SK-N-SH (cell line): ENCODE measurements at regions not wholly inside any gene's neighbourhood (a gene's known extent, or its start where the extent isn't known, plus 50 kb on each side); places are given as distances from the start of the nearest gene placed in this dataset.

Source experiments
- CTCF ChIA-PET: fragments of 300-600, 350-600 bp; formaldehyde crosslinking; extraction: SDS; loops from one replicate; lab custom pipeline; 2021; lab: Yijun Ruan, JAX
- POLR2A ChIA-PET: fragments of 350-600 bp; sonication (Branson Sonifier 250); formaldehyde crosslinking; extraction: SDS; loops from one replicate; lab custom pipeline; 2020; ENCODE audit warnings: antibody characterized with exemption, inconsistent platforms; lab: Yijun Ruan, JAX
- DNase-seq: peaks from one replicate; pipeline ENCODE4 v3.0.0; 2012
- H2AFZ ChIP-seq: fragments of 200-600 bp; sonication (generic); 2 replicates; pipeline ENCODE4 v1.8.1; 2016; ENCODE audit warnings: antibody characterized with exemption, mild to moderate bottlenecking, low read depth
- H3F3A ChIP-seq: fragments of 200-600 bp; sonication (generic); replicated peaks from 2 replicates; pipeline ENCODE3; 2016; ENCODE audit warnings: antibody characterized with exemption, mild to moderate bottlenecking; ENCODE audit not compliant: insufficient read depth
- H3K27ac ChIP-seq, 2 experiments: fragments of 200-500 bp in 1 of 2; fragments of 200-600 bp in 1 of 2; sonication (Bioruptor generic) in 1 of 2; sonication (generic), shearing (Covaris generic) in 1 of 2; 2 replicates each; pipeline versions ENCODE4 v1.5.1 to v1.6.1; 2014 to 2016; ENCODE audit warnings: low read depth in 2 of 2, inconsistent platforms in 1 of 2, low read length in 1 of 2, mild to moderate bottlenecking in 1 of 2, mixed read lengths in 1 of 2
- H3K27me3 ChIP-seq: fragments of 200-600 bp; sonication (generic), shearing (Covaris generic); 2 replicates; pipeline ENCODE4 v1.6.1; 2016; ENCODE audit warnings: mixed run types; ENCODE audit not compliant: insufficient read depth
- H3K36me3 ChIP-seq, 2 experiments: fragments of 200-500 bp in 1 of 2; fragments of 200-600 bp in 1 of 2; sonication (Bioruptor generic) in 1 of 2; sonication (generic) in 1 of 2; replicated peaks in 1 of 2; 2 replicates each; pipeline versions ENCODE3 to v1.5.1; 2014 to 2016; ENCODE audit warnings: low read length in 1 of 2, mild to moderate bottlenecking in 1 of 2; ENCODE audit not compliant: insufficient read depth in 2 of 2, control insufficient read depth in 1 of 2
- H3K4me1 ChIP-seq, 2 experiments: fragments of 200-500 bp in 1 of 2; fragments of 200-600 bp in 1 of 2; sonication (Bioruptor generic) in 1 of 2; sonication (generic), shearing (Covaris generic) in 1 of 2; 2 replicates each; pipeline versions ENCODE4 v1.5.1 to v1.6.1; 2014 to 2016; ENCODE audit warnings: low read depth in 1 of 2, low read length in 1 of 2, mixed run types in 1 of 2; ENCODE audit not compliant: insufficient read depth in 2 of 2, control insufficient read depth in 1 of 2
- H3K4me2 ChIP-seq: fragments of 200-600 bp; sonication (generic), shearing (Covaris generic); 2 replicates; pipeline ENCODE4 v1.6.1; 2017; ENCODE audit warnings: mixed run types
- H3K4me3 ChIP-seq, 2 experiments: fragments of 200-500 bp in 1 of 2; fragments of 200-600 bp in 1 of 2; sonication (Bioruptor generic) in 1 of 2; sonication (generic), shearing (Covaris generic) in 1 of 2; 2 replicates each; pipeline versions ENCODE4 v1.5.1 to v1.8.1; 2014 to 2016; ENCODE audit warnings: low read depth in 2 of 2, inconsistent platforms in 1 of 2, low read length in 1 of 2, mild to moderate bottlenecking in 1 of 2, mixed read lengths in 1 of 2, moderate library complexity in 1 of 2
- H3K79me2 ChIP-seq: fragments of 200-600 bp; sonication (generic); 2 replicates; pipeline ENCODE4 v1.8.1; 2017; ENCODE audit warnings: mild to moderate bottlenecking; ENCODE audit not compliant: insufficient read depth
- H3K9ac ChIP-seq: fragments of 200-600 bp; sonication (generic); 2 replicates; pipeline ENCODE4 v1.6.1; 2017; ENCODE audit warnings: mixed run types
- H3K9me2 ChIP-seq: fragments of 200-600 bp; sonication (generic); 2 replicates; pipeline ENCODE4 v1.6.1; 2017; ENCODE audit warnings: mixed run types
- H3K9me3 ChIP-seq: fragments of 200-600 bp; sonication (generic); 2 replicates; pipeline ENCODE4 v1.6.1; 2017; ENCODE audit warnings: mixed run types, mild to moderate bottlenecking, moderate library complexity
- H4K20me1 ChIP-seq: fragments of 200-600 bp; sonication (generic); 2 replicates; pipeline ENCODE4 v1.6.1; 2017; ENCODE audit warnings: mild to moderate bottlenecking, mixed run types; ENCODE audit not compliant: insufficient read depth
- ELF1 ChIP-seq: IDR thresholded peaks from 2 replicates; pipeline ENCODE4 v1.4.0; 2012
- EP300 ChIP-seq, 2 experiments: IDR thresholded peaks; 2 replicates each; pipeline versions ENCODE4 v1.4.0 to v1.6.1; 2012; ENCODE audit warnings: borderline replicate concordance in 1 of 2, low read depth in 1 of 2, low read length in 1 of 2
- EZH2phosphoT487 ChIP-seq: fragments of 200-600 bp; sonication (generic); IDR thresholded peaks from 2 replicates; pipeline ENCODE4 v1.6.1; 2017; ENCODE audit warnings: low read depth, mixed run types, mild to moderate bottlenecking, antibody characterized with exemption, moderate library complexity, borderline replicate concordance
- FOXM1 ChIP-seq: IDR thresholded peaks from 2 replicates; pipeline ENCODE4 v1.4.0; 2012; ENCODE audit warnings: low read depth, mild to moderate bottlenecking
- GATA2 ChIP-seq: sonication (generic); formaldehyde crosslinking; IDR thresholded peaks from 2 replicates; pipeline ENCODE4 v1.5.0; 2020; ENCODE audit warnings: mild to moderate bottlenecking, missing genetic modification reagents
- IRF3 ChIP-seq: fragments of 150-350 bp; IDR thresholded peaks from 2 replicates; pipeline ENCODE4 v1.6.1; 2016; ENCODE audit warnings: mild to moderate bottlenecking, low read depth, low read length
- MAX ChIP-seq: IDR thresholded peaks from 2 replicates; pipeline ENCODE4 v1.4.0; 2012; ENCODE audit warnings: low read depth
- MEF2A ChIP-seq: IDR thresholded peaks from 2 replicates; pipeline ENCODE4 v1.4.0; 2012; ENCODE audit warnings: low read depth, borderline replicate concordance
- NRF1 ChIP-seq: IDR thresholded peaks from 2 replicates; pipeline ENCODE4 v1.6.1; 2012; ENCODE audit warnings: low read depth, mild to moderate bottlenecking, low read length
- PBX3 ChIP-seq: IDR thresholded peaks from 2 replicates; pipeline ENCODE4; 2012
- RCOR1 ChIP-seq: fragments of 150-350 bp; IDR thresholded peaks from 2 replicates; pipeline ENCODE4 v1.6.1; 2017; ENCODE audit warnings: antibody characterized with exemption, low read length
- RFX5 ChIP-seq: IDR thresholded peaks from 2 replicates; pipeline ENCODE4 v1.6.1; 2012; ENCODE audit warnings: mild to moderate bottlenecking, improper control_type of control experiment, low read length
- SIN3A ChIP-seq: IDR thresholded peaks from 2 replicates; pipeline ENCODE4 v1.6.1; 2012; ENCODE audit warnings: low read depth, mild to moderate bottlenecking, low read length, moderate library complexity, borderline replicate concordance
- SMC3 ChIP-seq: IDR thresholded peaks from 2 replicates; pipeline ENCODE4 v1.6.1; 2012; ENCODE audit warnings: low read depth, low read length, improper control_type of control experiment
- TAF1 ChIP-seq: IDR thresholded peaks from 2 replicates; pipeline ENCODE4 v1.6.1; 2012; ENCODE audit warnings: low read depth, mild to moderate bottlenecking, low read length, moderate library complexity, borderline replicate concordance
- TCF12 ChIP-seq: IDR thresholded peaks from 2 replicates; pipeline ENCODE4 v1.4.0; 2012
- USF1 ChIP-seq: IDR thresholded peaks from 2 replicates; pipeline ENCODE4 v1.4.0; 2012; ENCODE audit warnings: low read depth, borderline replicate concordance
- USF2 ChIP-seq: fragments of 150-350 bp; IDR thresholded peaks from 2 replicates; pipeline ENCODE4 v1.6.1; 2017; ENCODE audit warnings: antibody characterized with exemption, low read length, low read depth, borderline replicate concordance
- YY1 ChIP-seq: IDR thresholded peaks from 2 replicates; pipeline ENCODE4 v1.4.0; 2012; ENCODE audit warnings: low read depth, mild to moderate bottlenecking
- ZBTB33 ChIP-seq: IDR thresholded peaks from 2 replicates; pipeline ENCODE4 v1.4.0; 2012; ENCODE audit warnings: low read depth, borderline replicate concordance
- WGBS: methylation state at CpG from one replicate; pipeline ENCODE4 v1.1.6; 2017; ENCODE audit warnings: low lambda C conversion rate; 5-methylcytosine and 5-hydroxymethylcytosine counted together

GRCh38 chr6:155710704-155711103, 255.1 kb upstream of the NOX3 start:
- CTCF ChIA-PET, result no interaction called here
- Histone ChIP-seq H3K9me3 (no peaks in the 10 kb centered on the region), H3K27me3 (no peaks in the 10 kb centered on the region), H3K4me1 (no peaks in the 10 kb centered on the region), H3K4me3 (no peak overlapping the region), H3F3A (no peaks in the 10 kb centered on the region), H3K9ac (no peak overlapping the region), H3K27ac (no peak overlapping the region), H3K9me2 (no peaks in the 10 kb centered on the region), H3K79me2 (no peaks in the 10 kb centered on the region), H2AFZ (no peak overlapping the region), H3K36me3 (no peaks in the 10 kb centered on the region), H4K20me1 (no peaks in the 10 kb centered on the region), H3K4me2 (no peak overlapping the region)
- WGBS, result 62% methylated on average over 2 of the region's 2 CpGs
- DNase-seq, result no peak
- no peak for TF ChIP-seq TCF12
- no peak for TF ChIP-seq SIN3A
- POLR2A ChIA-PET, result no interaction called here

GRCh38 chr6:155709262-155709661, 253.6 kb upstream of the NOX3 start:
- H4K20me1 ChIP-seq, result no peaks in the 10 kb centered on the region
- H3K4me3 ChIP-seq, result no peak overlapping the region
- CTCF ChIA-PET, result no interaction called here
- H3K9me3 ChIP-seq, result no peaks in the 10 kb centered on the region
- no peaks in the 10 kb centered on the region for H3K36me3 ChIP-seq
- no peak for DNase-seq
- no peaks in the 10 kb centered on the region for H3K4me1 ChIP-seq
- H3K27ac ChIP-seq, result no peak overlapping the region
- POLR2A ChIA-PET, result no interaction called here
- no CpG with 5 or more reads among the region's 10 CpGs for WGBS
- H3K4me2 ChIP-seq, result no peak overlapping the region
- no peaks in the 10 kb centered on the region for H3K27me3 ChIP-seq
- no peaks in the 10 kb centered on the region for H3F3A ChIP-seq
- TF ChIP-seq RCOR1 (no peak), IRF3 (no peak), PBX3 (no peak), FOXM1 (no peak), RFX5 (no peak), USF2 (no peak), TAF1 (no peak), SMC3 (no peak), NRF1 (no peak), GATA2 (CRISPR knock-in tag) (no peak), EZH2phosphoT487 (no peak), YY1 (no peak), MEF2A (no peak), SIN3A (no peak), ZBTB33 (no peak), USF1 (no peak), ELF1 (no peak), EP300 (IDR thresholded peaks at IDR 0.05; ENCODE audit: borderline replicate concordance in 1 of 2, low read depth in 1 of 2, low read length in 1 of 2) (no peak), MAX (no peak)
- no peaks in the 10 kb centered on the region for H3K9me2 ChIP-seq
- H3K9ac ChIP-seq, result no peak overlapping the region
- H2AFZ ChIP-seq, result no peak overlapping the region
- H3K79me2 ChIP-seq, result no peaks in the 10 kb centered on the region
